WERI-Rb-1 (cell line): ENCODE measurements at regions not wholly inside any gene's neighbourhood (a gene's known extent, or its start where the extent isn't known, plus 50 kb on each side); places are given as distances from the start of the nearest gene placed in this dataset.

Experiments used
- DNase-seq: peaks from one replicate; pipeline ENCODE4 v3.0.0-alpha.2; 2020
- H3K27ac ChIP-seq: fragments of 250-450 bp; sonication (Bioruptor Pico); 2 replicates; pipeline ENCODE4 v1.5.1; 2020; ENCODE audit warnings: mild to moderate bottlenecking, moderate library complexity
- H3K27me3 ChIP-seq: fragments of 250-450 bp; sonication (Bioruptor Pico); 2 replicates; pipeline ENCODE4 v1.5.1; 2021; ENCODE audit warnings: mild to moderate bottlenecking, low read depth, moderate library complexity; ENCODE audit not compliant: insufficient read depth, severe bottlenecking
- H3K36me3 ChIP-seq: fragments of 250-450 bp; sonication (Bioruptor Pico); 2 replicates; pipeline ENCODE4 v1.5.1; 2020; ENCODE audit warnings: mild to moderate bottlenecking, moderate library complexity
- H3K4me3 ChIP-seq: 2 replicates; pipeline ENCODE4 v1.5.1; 2011; ENCODE audit warnings: low read depth, mild to moderate bottlenecking, control low read depth, low read length
- H3K9me3 ChIP-seq: fragments of 250-450 bp; sonication (Bioruptor Pico); 2 replicates; pipeline ENCODE4 v1.5.1; 2021; ENCODE audit warnings: mild to moderate bottlenecking, moderate library complexity; ENCODE audit not compliant: severe bottlenecking
- TF ChIP-seq, protein P1 (sequence below): IDR thresholded peaks from 2 replicates; pipeline ENCODE4 v1.5.1; 2011; ENCODE audit warnings: low read depth, mild to moderate bottlenecking, control low read depth, inconsistent platforms, low read length

DNA sequence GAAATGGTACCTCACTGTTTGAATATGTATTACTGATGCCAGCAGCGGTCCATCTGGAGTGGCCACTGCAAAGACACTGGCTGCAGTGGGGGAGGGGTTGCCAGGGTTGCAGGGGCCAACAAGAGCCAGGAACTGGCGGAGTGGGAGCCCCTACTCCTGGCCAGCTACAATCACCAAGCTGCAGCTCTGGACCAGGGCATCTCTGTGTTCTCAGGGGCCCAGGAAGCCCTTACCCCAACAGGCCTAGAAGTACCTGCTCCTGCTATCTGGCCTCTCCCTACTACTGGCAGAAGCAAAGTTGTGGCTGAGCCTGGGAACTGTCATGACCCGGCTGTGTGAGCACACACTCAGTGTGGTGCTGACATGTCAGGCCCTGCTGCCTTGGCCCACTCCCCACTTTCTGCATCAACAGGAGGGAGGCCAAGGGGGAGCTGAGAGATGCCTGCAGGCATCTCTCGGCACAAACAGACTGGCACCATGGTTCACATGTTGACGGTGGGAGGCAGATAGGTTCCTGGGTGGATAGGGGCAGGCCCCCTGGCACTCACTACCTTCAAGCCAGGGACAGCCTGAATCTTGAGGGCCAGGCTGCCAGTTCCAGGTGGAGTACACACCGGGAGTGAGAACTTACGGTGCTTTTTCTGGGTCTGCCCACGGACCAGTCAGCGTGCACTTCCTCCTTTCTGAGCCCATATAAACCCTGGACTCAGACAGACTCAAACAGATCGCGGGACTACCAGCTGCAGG is 1188.0 kb downstream of the GRIK2 start:
- TF ChIP-seq, protein P1, sequence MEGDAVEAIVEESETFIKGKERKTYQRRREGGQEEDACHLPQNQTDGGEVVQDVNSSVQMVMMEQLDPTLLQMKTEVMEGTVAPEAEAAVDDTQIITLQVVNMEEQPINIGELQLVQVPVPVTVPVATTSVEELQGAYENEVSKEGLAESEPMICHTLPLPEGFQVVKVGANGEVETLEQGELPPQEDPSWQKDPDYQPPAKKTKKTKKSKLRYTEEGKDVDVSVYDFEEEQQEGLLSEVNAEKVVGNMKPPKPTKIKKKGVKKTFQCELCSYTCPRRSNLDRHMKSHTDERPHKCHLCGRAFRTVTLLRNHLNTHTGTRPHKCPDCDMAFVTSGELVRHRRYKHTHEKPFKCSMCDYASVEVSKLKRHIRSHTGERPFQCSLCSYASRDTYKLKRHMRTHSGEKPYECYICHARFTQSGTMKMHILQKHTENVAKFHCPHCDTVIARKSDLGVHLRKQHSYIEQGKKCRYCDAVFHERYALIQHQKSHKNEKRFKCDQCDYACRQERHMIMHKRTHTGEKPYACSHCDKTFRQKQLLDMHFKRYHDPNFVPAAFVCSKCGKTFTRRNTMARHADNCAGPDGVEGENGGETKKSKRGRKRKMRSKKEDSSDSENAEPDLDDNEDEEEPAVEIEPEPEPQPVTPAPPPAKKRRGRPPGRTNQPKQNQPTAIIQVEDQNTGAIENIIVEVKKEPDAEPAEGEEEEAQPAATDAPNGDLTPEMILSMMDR: no peak
- no peak for DNase-seq
- no peaks in the 10 kb centered on the region for H3K9me3 ChIP-seq
- no peaks in the 10 kb centered on the region for H3K27me3 ChIP-seq
- H3K4me3 ChIP-seq: no peak overlapping the region
- H3K36me3 ChIP-seq: no peaks in the 10 kb centered on the region
- no peak overlapping the region for H3K27ac ChIP-seq

DNA sequence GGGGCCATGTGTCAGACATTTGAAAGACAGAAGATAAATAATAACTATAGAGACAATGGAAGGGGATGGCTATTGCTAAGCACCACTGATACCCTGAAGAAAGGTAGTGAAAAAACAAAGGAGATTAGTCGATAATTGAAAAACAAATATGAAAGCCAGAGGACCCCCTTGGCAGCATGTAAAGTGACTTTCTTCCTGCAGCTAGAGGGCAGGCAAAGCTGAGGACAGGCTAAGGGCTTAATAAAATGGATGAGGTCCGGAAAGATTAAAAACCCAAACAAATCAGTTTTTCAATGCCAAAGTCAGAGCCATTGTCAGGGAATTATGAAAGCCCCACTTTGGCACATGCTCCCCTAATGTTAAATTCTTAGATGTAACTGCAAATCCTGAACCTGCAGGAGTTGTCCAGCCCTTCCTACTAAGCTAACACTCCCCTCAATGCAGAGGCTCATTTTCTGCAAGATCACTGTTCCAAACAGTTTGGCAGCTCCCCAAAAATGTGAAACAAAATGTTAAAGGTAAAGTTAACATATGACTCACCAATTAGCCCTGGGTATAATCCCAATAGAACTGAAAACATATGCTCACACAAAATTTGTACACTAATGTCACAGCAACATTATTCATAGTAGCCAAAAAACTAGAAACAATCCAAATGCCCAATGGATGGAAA is 1177.9 kb downstream of the GRIK2 start:
- no peaks in the 10 kb centered on the region for H3K9me3 ChIP-seq
- DNase-seq: no peak
- no peak overlapping the region for H3K27ac ChIP-seq
- H3K36me3 ChIP-seq: no peaks in the 10 kb centered on the region
- TF ChIP-seq, protein P1: no peak
- no peaks in the 10 kb centered on the region for H3K27me3 ChIP-seq
- no peak overlapping the region for H3K4me3 ChIP-seq

DNA sequence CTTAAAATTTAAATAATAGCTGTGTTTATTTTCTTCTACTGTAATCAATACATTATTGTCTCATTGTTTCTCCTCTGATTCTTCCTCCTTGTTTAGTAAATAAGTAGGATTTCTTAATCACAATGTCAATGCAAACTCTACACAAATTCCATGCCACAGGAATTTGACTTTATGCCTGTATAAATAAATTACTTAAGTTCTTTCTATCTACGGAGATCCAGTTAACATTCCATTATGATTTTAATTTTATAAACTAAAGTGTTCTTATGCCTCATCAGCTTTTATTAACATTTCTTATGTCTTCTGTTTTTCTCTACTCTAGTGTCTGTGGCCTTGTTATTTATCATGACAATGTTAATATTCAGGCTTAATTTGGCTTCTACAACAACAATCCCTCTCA is 1169.2 kb downstream of the GRIK2 start:
- no peaks in the 10 kb centered on the region for H3K9me3 ChIP-seq
- H3K4me3 ChIP-seq: no peak overlapping the region
- no peaks in the 10 kb centered on the region for H3K36me3 ChIP-seq
- H3K27ac ChIP-seq: no peak overlapping the region
- DNase-seq: no peak
- H3K27me3 ChIP-seq: no peaks in the 10 kb centered on the region
- TF ChIP-seq, protein P1: no peak

DNA sequence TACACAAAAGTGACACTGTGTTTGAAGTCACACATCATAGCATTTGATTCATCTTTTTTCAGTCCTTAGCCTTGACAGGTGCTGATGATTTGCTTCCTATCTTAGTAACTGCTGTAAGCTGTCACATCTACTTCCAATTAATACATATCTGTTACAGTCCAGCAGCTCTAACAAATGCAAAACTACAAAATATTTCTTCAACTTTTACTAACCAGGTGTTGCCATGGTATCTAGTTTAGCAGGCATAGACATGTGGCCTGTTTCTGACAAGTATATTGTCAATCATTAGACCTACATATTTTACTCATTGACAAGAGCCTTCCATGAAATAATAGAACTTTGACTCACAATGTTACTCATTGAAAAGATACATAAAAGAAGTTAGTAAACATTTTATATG is 1159.7 kb downstream of the GRIK2 start:
- TF ChIP-seq, protein P1: no peak
- no peak overlapping the region for H3K4me3 ChIP-seq
- no peaks in the 10 kb centered on the region for H3K27me3 ChIP-seq
- no peak overlapping the region for H3K27ac ChIP-seq
- H3K36me3 ChIP-seq: no peaks in the 10 kb centered on the region
- DNase-seq: no peak
- H3K9me3 ChIP-seq: peaks cover 3% of the 10 kb centered on the region

DNA sequence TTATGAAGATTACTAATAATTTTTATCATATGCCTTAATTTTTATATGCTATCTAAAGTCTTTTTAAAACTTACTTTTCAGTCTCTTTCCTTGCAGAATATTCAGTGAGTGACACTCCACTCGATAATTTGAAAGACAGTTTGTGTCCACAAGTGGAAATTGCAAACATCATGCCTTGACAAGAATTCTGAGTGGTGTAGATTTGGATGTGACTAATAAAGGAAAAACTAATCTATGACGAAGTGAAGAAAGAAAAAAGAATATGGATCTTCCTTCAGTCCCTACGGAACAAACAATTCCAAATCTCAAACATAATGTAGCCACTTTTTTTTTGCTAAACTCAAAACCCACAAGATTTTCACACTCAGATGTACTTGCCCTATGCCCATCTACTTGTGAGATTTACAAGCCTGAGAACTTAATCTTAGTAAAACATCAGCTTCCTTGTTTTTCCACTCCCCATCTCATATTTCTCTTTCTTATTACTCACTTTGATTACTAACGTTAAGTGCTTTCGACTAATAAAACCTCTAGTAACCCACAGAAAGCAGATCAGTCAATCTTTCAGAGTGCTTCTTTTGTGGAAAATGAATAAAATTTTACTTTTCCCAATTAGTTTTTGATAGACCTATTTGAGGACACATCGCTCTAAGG is 1155.8 kb downstream of the GRIK2 start:
- Histone ChIP-seq H3K27ac (no peak overlapping the region), H3K27me3 (no peaks in the 10 kb centered on the region), H3K9me3 (peaks cover 3% of the 10 kb centered on the region), H3K36me3 (no peaks in the 10 kb centered on the region), H3K4me3 (no peak overlapping the region)
- no peak for DNase-seq
- TF ChIP-seq, protein P1: no peak
